Trophoblast cell (in vitro differentiated cells and primary cell): ENCODE measurements at regions not wholly inside any gene's neighbourhood (a gene's known extent, or its start where the extent isn't known, plus 50 kb on each side); places are given as distances from the start of the nearest gene placed in this dataset.

ENCODE experiments used
- DNase-seq, 2 donors: peaks; one replicate each; pipeline ENCODE4 v3.0.0-alpha.2; 2016
- H2AFZ ChIP-seq: 2 replicates; pipeline ENCODE4 v1.6.1; 2013; ENCODE audit warnings: low read length, moderate library complexity, mild to moderate bottlenecking; ENCODE audit not compliant: insufficient read depth, poor library complexity
- H2AK5ac ChIP-seq: 2 replicates; pipeline ENCODE4 v1.6.1; 2013; ENCODE audit warnings: mild to moderate bottlenecking, low read length
- H2BK120ac ChIP-seq: 2 replicates; pipeline ENCODE4 v1.6.1; 2013; ENCODE audit warnings: low read length, mild to moderate bottlenecking, moderate library complexity; ENCODE audit not compliant: insufficient read depth, poor library complexity
- H2BK12ac ChIP-seq: 2 replicates; pipeline ENCODE4 v1.6.1; 2013; ENCODE audit warnings: mild to moderate bottlenecking, low read length, moderate library complexity
- H2BK5ac ChIP-seq: 2 replicates; pipeline ENCODE4 v1.6.1; 2013; ENCODE audit warnings: low read length, low read depth, moderate library complexity, mild to moderate bottlenecking; ENCODE audit not compliant: poor library complexity
- H3K14ac ChIP-seq: 2 replicates; pipeline ENCODE4 v1.6.1; 2013; ENCODE audit warnings: mild to moderate bottlenecking, low read length
- H3K18ac ChIP-seq: 2 replicates; pipeline ENCODE4 v1.6.1; 2013; ENCODE audit warnings: mild to moderate bottlenecking, low read length
- H3K23ac ChIP-seq: 2 replicates; pipeline ENCODE4 v1.6.1; 2013; ENCODE audit warnings: low read length
- H3K27ac ChIP-seq: 2 replicates; pipeline ENCODE4 v1.5.1; 2013; ENCODE audit warnings: low read depth, mild to moderate bottlenecking, inconsistent platforms, low read length, moderate library complexity
- H3K27me3 ChIP-seq: 2 replicates; pipeline ENCODE4 v1.6.1; 2013; ENCODE audit warnings: inconsistent platforms, mild to moderate bottlenecking, low read length, moderate library complexity; ENCODE audit not compliant: insufficient read depth
- H3K36me3 ChIP-seq, 2 experiments: 1 replicate in 1 of 2; 2 replicates in 1 of 2; pipeline ENCODE4 v1.6.1; 2013; ENCODE audit warnings: low read length in 2 of 2, mild to moderate bottlenecking in 2 of 2, moderate library complexity in 1 of 2; ENCODE audit not compliant: insufficient read depth in 2 of 2, control insufficient read depth in 1 of 2
- H3K4ac ChIP-seq: 2 replicates; pipeline ENCODE4 v1.6.1; 2013; ENCODE audit warnings: low read depth, mild to moderate bottlenecking, low read length, moderate library complexity
- H3K4me1 ChIP-seq, 2 experiments: 1 replicate in 1 of 2; 2 replicates in 1 of 2; pipeline ENCODE4 v1.6.1; 2013; ENCODE audit warnings: low read length in 2 of 2, mild to moderate bottlenecking in 2 of 2, moderate library complexity in 1 of 2; ENCODE audit not compliant: insufficient read depth in 2 of 2, control insufficient read depth in 1 of 2
- H3K4me2 ChIP-seq: 2 replicates; pipeline ENCODE4 v1.6.1; 2013; ENCODE audit warnings: inconsistent platforms, mild to moderate bottlenecking, low read length, moderate library complexity
- H3K4me3 ChIP-seq: 2 replicates; pipeline ENCODE4 v1.5.1; 2013; ENCODE audit warnings: mild to moderate bottlenecking, low read depth, low read length, inconsistent platforms
- H3K79me1 ChIP-seq: one replicate; pipeline ENCODE4 v1.6.1; 2013; ENCODE audit warnings: low read length
- H3K79me2 ChIP-seq: 2 replicates; pipeline ENCODE4 v1.6.1; 2013; ENCODE audit warnings: low read length, mild to moderate bottlenecking; ENCODE audit not compliant: control insufficient read depth, insufficient read depth, poor library complexity
- H3K9ac ChIP-seq: 2 replicates; pipeline ENCODE4 v1.6.1; 2013; ENCODE audit warnings: mild to moderate bottlenecking, low read length
- H3K9me3 ChIP-seq: 2 replicates; pipeline ENCODE4 v1.6.1; 2013; ENCODE audit warnings: low read depth, mild to moderate bottlenecking, control low read depth, inconsistent platforms, low read length; ENCODE audit not compliant: insufficient read depth
- H4K12ac ChIP-seq: 2 replicates; pipeline ENCODE4 v1.6.1; 2013; ENCODE audit warnings: low read depth, mild to moderate bottlenecking, low read length, moderate library complexity
- H4K8ac ChIP-seq: 2 replicates; pipeline ENCODE4 v1.6.1; 2013; ENCODE audit warnings: low read depth, mild to moderate bottlenecking, low read length, moderate library complexity
- H4K91ac ChIP-seq: one replicate; pipeline ENCODE4 v1.6.1; 2013; ENCODE audit warnings: low read depth, mild to moderate bottlenecking, low read length, moderate library complexity
- WGBS: extraction: QIAGEN DNeasy Blood & Tissue Kit; methylation state at CpG from one replicate; pipeline ENCODE4 v1.1.7; 2013; ENCODE audit warnings: missing lambda C conversion rate; ENCODE audit not compliant: insufficient read length, insufficient coverage; ENCODE audit errors: extremely low coverage; 5-methylcytosine and 5-hydroxymethylcytosine counted together

DNA sequence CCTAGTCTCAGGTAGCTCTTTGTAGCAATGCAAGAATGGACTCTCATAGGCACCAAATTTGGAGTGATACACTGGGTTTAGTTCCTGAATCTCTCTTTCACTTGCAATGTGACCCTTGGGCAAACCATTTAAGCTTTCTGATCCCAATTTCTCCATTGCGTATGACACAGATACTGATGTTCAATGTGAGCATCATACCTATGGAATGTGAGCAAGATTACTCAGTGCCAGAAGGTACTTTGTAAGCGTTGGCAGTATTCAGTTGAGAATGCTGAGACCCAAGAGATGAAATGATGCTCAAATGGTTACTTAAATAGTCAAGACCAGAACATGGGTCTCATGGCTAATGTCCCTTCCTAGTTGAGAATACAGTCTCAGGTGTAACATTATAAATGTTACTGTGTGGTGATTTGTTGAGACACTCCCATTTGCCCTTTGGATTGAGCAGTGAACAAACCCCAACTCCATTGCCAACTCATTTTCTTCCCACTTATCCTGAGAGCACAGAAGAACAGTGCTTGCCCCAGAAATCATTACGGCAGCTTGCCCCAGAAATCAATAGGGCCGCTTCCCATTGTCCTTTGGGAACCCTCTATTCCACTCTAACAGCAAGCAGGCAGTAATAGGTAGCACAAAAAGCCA is 134.1 kb downstream of the SOX9 start:
- no CpG with 5 or more reads among the region's 4 CpGs for WGBS
- Histone ChIP-seq H2AK5ac (no peak overlapping the region), H3K23ac (no peak overlapping the region)

DNA sequence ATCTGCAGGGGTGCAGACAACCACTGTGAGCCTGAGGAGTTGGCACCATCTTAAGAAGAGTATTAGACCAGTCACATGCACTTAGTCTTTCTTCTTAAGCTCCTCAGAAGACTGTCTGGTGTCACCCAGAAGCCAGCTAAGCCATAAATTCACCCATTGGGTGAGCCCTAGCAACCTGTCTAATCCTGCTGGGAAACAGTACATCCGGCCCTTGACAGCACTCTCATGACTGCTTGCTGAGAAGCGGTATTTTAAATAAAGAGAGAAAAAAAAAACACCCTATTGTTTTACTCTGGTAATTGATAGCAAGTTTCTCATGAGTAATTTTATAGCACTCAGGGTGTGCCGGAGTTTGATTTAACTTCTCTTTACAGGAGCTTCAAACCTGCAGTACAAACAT is 134.7 kb downstream of the SOX9 start:
- H3K14ac ChIP-seq, result no peak overlapping the region
- no peak overlapping the region for H3K27ac ChIP-seq
- no peak overlapping the region for H2AFZ ChIP-seq
- no peak overlapping the region for H4K8ac ChIP-seq
- no peak overlapping the region for H2BK12ac ChIP-seq
- no peak overlapping the region for H2BK5ac ChIP-seq
- H4K91ac ChIP-seq, result no peak overlapping the region
- H2AK5ac ChIP-seq, result no peak overlapping the region
- H3K27me3 ChIP-seq, result no peaks in the 10 kb centered on the region
- no peak overlapping the region for H4K12ac ChIP-seq
- H3K79me1 ChIP-seq, result no peaks in the 10 kb centered on the region
- H3K18ac ChIP-seq, result no peak overlapping the region
- no peak for DNase-seq
- H3K4me3 ChIP-seq, result no peak overlapping the region
- H3K4me2 ChIP-seq, result no peak overlapping the region
- H3K4me1 ChIP-seq, result no peaks in the 10 kb centered on the region
- H2BK120ac ChIP-seq, result no peak overlapping the region
- no peaks in the 10 kb centered on the region for H3K36me3 ChIP-seq
- H3K79me2 ChIP-seq, result no peaks in the 10 kb centered on the region
- no CpG with 5 or more reads among the region's 3 CpGs for WGBS
- no peaks in the 10 kb centered on the region for H3K9me3 ChIP-seq
- no peak overlapping the region for H3K4ac ChIP-seq
- H3K23ac ChIP-seq, result no peak overlapping the region
- no peak overlapping the region for H3K9ac ChIP-seq

More for the DNA sequence above, 134.1 kb downstream of the SOX9 start:
- no peaks in the 10 kb centered on the region for H3K36me3 ChIP-seq
- no peaks in the 10 kb centered on the region for H3K27me3 ChIP-seq
- no peak overlapping the region for H3K4me2 ChIP-seq
- no peak overlapping the region for H3K18ac ChIP-seq
- no peaks in the 10 kb centered on the region for H3K79me2 ChIP-seq
- no peak overlapping the region for H3K14ac ChIP-seq
- no peak overlapping the region for H2BK12ac ChIP-seq
- no peak overlapping the region for H3K9ac ChIP-seq
- H2AFZ ChIP-seq, result no peak overlapping the region
- no peak for DNase-seq
- no peak overlapping the region for H2BK5ac ChIP-seq
- no peak overlapping the region for H4K91ac ChIP-seq
- H3K4ac ChIP-seq, result no peak overlapping the region
- no peak overlapping the region for H3K27ac ChIP-seq
- no peaks in the 10 kb centered on the region for H3K9me3 ChIP-seq
- no peaks in the 10 kb centered on the region for H3K4me1 ChIP-seq
- H4K8ac ChIP-seq, result no peak overlapping the region
- H3K79me1 ChIP-seq, result no peaks in the 10 kb centered on the region
- H3K4me3 ChIP-seq, result no peak overlapping the region
- no peak overlapping the region for H4K12ac ChIP-seq
- H2BK120ac ChIP-seq, result no peak overlapping the region

DNA sequence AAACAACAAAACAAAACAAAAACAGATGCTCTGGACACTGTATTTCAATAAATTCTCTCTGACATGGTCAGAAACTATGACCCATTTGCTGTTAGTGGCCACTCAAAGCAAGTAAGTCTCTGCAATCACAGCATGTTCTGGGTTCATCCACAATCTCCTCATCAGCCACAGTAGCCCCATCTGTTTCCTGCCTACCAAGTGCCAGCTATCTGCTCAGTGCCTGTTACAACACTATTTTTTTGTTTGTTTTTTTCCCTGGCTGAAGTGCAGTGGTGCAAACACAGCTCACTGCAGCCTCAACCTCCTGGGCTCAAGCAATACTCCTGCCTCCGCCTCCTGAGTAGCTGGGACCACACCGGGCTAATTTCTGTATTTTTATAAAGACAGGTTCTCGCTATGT is 137.9 kb downstream of the SOX9 start:
- Histone ChIP-seq H4K8ac (no peak overlapping the region), H3K18ac (no peak overlapping the region), H2AFZ (no peak overlapping the region), H3K79me2 (no peaks in the 10 kb centered on the region), H3K36me3 (no peaks in the 10 kb centered on the region), H3K27ac (no peak overlapping the region), H3K4me2 (no peak overlapping the region), H4K91ac (no peak overlapping the region), H2AK5ac (no peak overlapping the region), H3K4ac (no peak overlapping the region), H3K27me3 (no peaks in the 10 kb centered on the region), H3K9me3 (no peaks in the 10 kb centered on the region), H3K79me1 (no peaks in the 10 kb centered on the region), H3K14ac (no peak overlapping the region), H3K4me3 (no peak overlapping the region), H2BK5ac (no peak overlapping the region), H3K4me1 (no peaks in the 10 kb centered on the region), H4K12ac (no peak overlapping the region), H2BK120ac (no peak overlapping the region), H3K23ac (no peak overlapping the region), H2BK12ac (no peak overlapping the region), H3K9ac (no peak overlapping the region)
- no CpG with 5 or more reads among the region's 3 CpGs for WGBS
- DNase-seq, result no peak

DNA sequence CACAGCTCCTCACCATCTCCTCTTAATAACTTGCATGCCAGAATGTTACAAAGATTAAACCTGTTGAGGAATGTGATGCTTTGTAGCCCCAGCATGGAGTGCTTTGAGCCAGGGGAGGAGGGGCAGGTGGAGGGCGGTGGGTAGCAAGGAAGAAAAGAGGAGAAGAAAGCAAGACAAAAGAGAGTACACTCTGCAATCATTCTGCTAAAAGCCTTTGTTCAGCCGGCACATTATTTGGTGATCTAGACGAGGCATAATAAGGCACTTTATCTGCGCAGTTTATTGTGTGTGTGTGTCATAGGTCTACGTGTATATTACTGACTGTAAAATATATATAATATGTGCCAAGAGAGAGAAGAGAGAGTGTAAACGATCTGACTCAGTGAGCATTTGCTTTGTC is 139.1 kb downstream of the SOX9 start:
- Histone ChIP-seq H3K4ac (no peak overlapping the region), H3K27ac (no peak overlapping the region), H3K9me3 (no peaks in the 10 kb centered on the region), H4K91ac (no peak overlapping the region), H3K79me2 (no peaks in the 10 kb centered on the region), H3K4me1 (no peaks in the 10 kb centered on the region), H3K23ac (no peak overlapping the region), H2BK120ac (no peak overlapping the region), H2BK5ac (no peak overlapping the region), H2BK12ac (no peak overlapping the region), H3K4me2 (no peak overlapping the region), H2AFZ (no peak overlapping the region), H3K79me1 (no peaks in the 10 kb centered on the region), H3K9ac (no peak overlapping the region), H3K27me3 (no peaks in the 10 kb centered on the region), H3K18ac (no peak overlapping the region), H4K12ac (no peak overlapping the region), H3K14ac (no peak overlapping the region), H4K8ac (no peak overlapping the region), H3K36me3 (no peaks in the 10 kb centered on the region), H3K4me3 (no peak overlapping the region), H2AK5ac (no peak overlapping the region)
- DNase-seq, result no peak
- no CpG with 5 or more reads among the region's 6 CpGs for WGBS
